Right atrium auricular region (tissue), 2 donors: ENCODE measurements at regions not wholly inside any gene's neighbourhood (a gene's known extent, or its start where the extent isn't known, plus 50 kb on each side); places are given as distances from the start of the nearest gene placed in this dataset.

ENCODE experiments used
- DNase-seq: peaks from one replicate; pipeline ENCODE4 v3.0.0-alpha.2; 2019; ENCODE audit warnings: low spot score
- H3K27ac ChIP-seq, 2 donors: fragments of 200-600 bp; sonication (generic); 1 replicate in 1 of 2; 2 replicates in 1 of 2; pipeline ENCODE4 v1.5.1; 2016 to 2019
- H3K27me3 ChIP-seq, 2 donors: fragments of 200-600 bp; sonication (generic); one replicate each; pipeline versions ENCODE4 v1.5.1 to v1.6.0; 2017 to 2019
- H3K36me3 ChIP-seq: fragments of 200-600 bp; sonication (generic); one replicate; pipeline ENCODE4 v1.5.1; 2016
- H3K4me1 ChIP-seq, 2 donors: fragments of 200-600 bp; sonication (generic); one replicate each; pipeline versions ENCODE4 v1.5.1 to v1.6.0; 2017 to 2019
- H3K4me3 ChIP-seq, 2 donors: fragments of 200-600 bp; sonication (generic); 1 replicate in 1 of 2; 2 replicates in 1 of 2; pipeline ENCODE4 v1.5.1; 2017 to 2019; ENCODE audit warnings: mild to moderate bottlenecking in 1 of 2, moderate library complexity in 1 of 2
- H3K9me3 ChIP-seq, 2 donors: fragments of 200-600 bp; sonication (generic); one replicate each; pipeline ENCODE4 v1.5.1; 2019
- TF ChIP-seq, protein P1 (sequence below), 2 donors: fragments of 200-600 bp; sonication (generic); IDR thresholded peaks; one replicate each; pipeline ENCODE4 v1.5.1; 2019; ENCODE audit warnings: antibody characterized with exemption in 2 of 2

DNA sequence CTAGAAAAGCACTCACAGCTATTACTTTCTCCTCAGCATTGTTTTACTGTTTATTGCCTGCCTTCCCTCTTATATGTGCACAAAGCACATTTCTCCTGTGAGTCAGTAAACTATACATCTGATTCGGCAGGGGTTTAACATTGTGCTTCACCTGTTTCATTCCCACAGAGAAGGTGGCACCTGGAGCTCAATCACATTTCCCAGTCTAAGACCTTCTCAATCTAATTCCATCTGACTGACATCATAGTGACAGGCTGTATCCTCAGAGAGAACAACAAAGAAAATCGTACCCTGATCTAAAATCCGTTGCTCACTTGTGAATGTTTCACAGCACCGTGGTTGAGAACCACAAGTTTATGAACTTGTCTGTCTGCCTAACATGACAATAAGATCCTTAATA lies 92.4 kb upstream of the CAST start:
- Histone ChIP-seq H3K27me3 (no peaks in the 10 kb centered on the region), H3K4me1 (no peaks in the 10 kb centered on the region), H3K4me3 (no peak overlapping the region), H3K27ac (no peak overlapping the region), H3K9me3 (no peaks in the 10 kb centered on the region), H3K36me3 (no peaks in the 10 kb centered on the region)
- TF ChIP-seq, protein P1, sequence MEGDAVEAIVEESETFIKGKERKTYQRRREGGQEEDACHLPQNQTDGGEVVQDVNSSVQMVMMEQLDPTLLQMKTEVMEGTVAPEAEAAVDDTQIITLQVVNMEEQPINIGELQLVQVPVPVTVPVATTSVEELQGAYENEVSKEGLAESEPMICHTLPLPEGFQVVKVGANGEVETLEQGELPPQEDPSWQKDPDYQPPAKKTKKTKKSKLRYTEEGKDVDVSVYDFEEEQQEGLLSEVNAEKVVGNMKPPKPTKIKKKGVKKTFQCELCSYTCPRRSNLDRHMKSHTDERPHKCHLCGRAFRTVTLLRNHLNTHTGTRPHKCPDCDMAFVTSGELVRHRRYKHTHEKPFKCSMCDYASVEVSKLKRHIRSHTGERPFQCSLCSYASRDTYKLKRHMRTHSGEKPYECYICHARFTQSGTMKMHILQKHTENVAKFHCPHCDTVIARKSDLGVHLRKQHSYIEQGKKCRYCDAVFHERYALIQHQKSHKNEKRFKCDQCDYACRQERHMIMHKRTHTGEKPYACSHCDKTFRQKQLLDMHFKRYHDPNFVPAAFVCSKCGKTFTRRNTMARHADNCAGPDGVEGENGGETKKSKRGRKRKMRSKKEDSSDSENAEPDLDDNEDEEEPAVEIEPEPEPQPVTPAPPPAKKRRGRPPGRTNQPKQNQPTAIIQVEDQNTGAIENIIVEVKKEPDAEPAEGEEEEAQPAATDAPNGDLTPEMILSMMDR (IDR thresholded peaks at IDR 0.05) = no peak
- DNase-seq = no peak

DNA sequence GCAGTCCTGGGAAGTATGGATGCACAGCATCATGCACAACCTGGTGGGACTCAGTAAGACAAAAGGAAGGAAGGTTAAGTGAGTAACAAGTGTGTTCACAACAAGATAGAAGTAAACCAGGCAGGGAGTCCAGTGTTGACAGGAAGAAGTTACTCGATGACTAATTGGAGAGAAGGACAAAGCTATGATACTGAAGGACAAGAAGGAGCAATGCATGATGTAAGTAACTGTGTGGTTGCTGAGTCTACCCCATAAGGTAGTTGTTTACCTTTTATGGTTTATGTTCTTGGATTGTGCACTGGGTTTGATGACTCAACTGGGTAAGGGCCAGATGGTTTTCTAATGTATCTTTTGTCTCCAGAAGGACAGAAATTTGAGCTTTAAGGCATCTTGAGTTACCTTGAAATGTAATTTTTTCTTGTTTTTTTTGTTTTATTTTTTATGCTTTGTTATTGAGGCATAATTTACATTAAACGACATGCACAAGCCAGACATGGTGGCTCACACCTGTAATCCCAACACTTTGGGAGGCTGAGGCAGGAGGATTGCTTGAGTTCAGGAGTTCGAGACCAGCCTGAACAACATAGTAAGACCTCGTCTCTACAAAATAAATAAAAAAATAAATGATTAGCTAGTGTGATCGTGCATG lies 89.2 kb upstream of the CAST start:
- no peaks in the 10 kb centered on the region for H3K27me3 ChIP-seq
- H3K9me3 ChIP-seq = no peaks in the 10 kb centered on the region
- H3K27ac ChIP-seq = no peak overlapping the region
- H3K4me1 ChIP-seq = no peaks in the 10 kb centered on the region
- no peak overlapping the region for H3K4me3 ChIP-seq
- no peaks in the 10 kb centered on the region for H3K36me3 ChIP-seq
- DNase-seq = no peak
- TF ChIP-seq, protein P1 (IDR thresholded peaks at IDR 0.05) = no peak

DNA sequence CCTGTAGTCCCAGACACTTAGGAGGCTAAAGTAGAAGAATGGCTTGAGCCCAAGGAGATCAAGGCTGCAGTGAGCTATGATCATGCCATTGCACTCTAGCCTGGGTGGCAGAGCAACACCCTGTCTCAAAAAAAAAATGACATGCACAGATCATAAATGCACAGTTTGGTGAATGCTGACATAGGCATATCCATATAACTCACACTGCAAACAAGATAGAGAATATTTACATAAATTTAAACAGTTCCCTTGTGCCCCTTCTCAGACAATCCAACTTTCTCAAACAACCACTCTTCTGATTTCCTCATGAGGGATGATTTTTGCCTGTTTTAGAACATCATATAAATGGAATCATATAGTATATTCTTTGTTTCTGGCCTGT lies 88.7 kb upstream of the CAST start:
- Histone ChIP-seq H3K27ac (no peak overlapping the region), H3K4me1 (no peaks in the 10 kb centered on the region), H3K36me3 (no peaks in the 10 kb centered on the region), H3K4me3 (no peak overlapping the region), H3K27me3 (no peaks in the 10 kb centered on the region), H3K9me3 (no peaks in the 10 kb centered on the region)
- no peak for DNase-seq
- TF ChIP-seq, protein P1 (IDR thresholded peaks at IDR 0.05) = no peak

DNA sequence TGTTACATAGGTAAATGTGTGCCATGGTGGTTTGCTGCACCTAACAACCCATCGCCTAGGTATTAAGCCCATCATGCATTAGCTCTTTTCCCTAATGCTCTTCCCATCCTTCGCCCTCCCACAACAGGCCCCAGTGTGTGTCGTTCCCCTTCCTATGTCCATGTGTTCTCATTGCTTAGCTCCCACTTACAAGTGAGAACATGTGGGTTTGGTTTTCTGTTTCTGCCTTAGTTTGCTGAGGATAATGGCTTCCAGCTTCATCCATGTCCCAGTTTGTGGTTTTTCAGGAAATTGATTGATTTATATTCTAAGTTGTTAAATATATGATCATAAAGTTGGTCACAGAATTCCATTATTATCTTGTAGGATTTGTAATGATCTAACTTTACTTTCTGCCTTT lies 85.3 kb upstream of the CAST start:
- H3K36me3 ChIP-seq = no peaks in the 10 kb centered on the region
- no peak overlapping the region for H3K4me3 ChIP-seq
- no peak for DNase-seq
- H3K4me1 ChIP-seq = no peaks in the 10 kb centered on the region
- H3K27me3 ChIP-seq = no peaks in the 10 kb centered on the region
- H3K27ac ChIP-seq = no peak overlapping the region
- TF ChIP-seq, protein P1 (IDR thresholded peaks at IDR 0.05) = no peak
- no peaks in the 10 kb centered on the region for H3K9me3 ChIP-seq

DNA sequence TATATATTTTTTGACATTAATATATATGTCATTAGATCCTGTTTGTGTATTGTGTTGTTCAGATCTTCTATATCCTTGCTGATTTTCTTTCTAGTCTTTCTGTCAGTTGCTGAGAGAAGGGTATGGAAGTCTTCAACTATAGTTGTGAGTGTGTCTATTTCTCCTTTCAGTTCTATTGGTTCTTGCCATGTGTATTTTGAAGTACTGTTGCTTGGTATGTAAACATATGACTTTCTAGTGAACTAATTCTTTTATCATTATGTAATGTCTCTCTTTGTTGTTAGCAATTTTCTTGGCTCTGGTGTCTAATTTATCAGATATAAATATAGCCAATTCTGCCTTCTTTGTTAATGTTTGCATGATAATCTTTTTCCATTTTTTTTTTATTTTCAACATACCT lies 84.3 kb upstream of the CAST start:
- Histone ChIP-seq H3K4me3 (no peak overlapping the region), H3K9me3 (no peaks in the 10 kb centered on the region), H3K27ac (no peak overlapping the region), H3K36me3 (no peaks in the 10 kb centered on the region), H3K4me1 (no peaks in the 10 kb centered on the region), H3K27me3 (no peaks in the 10 kb centered on the region)
- DNase-seq = no peak
- TF ChIP-seq, protein P1 (IDR thresholded peaks at IDR 0.05) = no peak

- TF ChIP-seq, protein P1 (IDR thresholded peaks at IDR 0.05) = no peak
- no peaks in the 10 kb centered on the region for H3K36me3 ChIP-seq
- no peak overlapping the region for H3K27ac ChIP-seq
- no peaks in the 10 kb centered on the region for H3K4me1 ChIP-seq
- H3K27me3 ChIP-seq = no peaks in the 10 kb centered on the region
- no peaks in the 10 kb centered on the region for H3K9me3 ChIP-seq
- no peak overlapping the region for H3K4me3 ChIP-seq
- DNase-seq = no peak
Observed at GRCh38 chr5:96579711-96580110, 82.5 kb upstream of the CAST start.
